Fibroblast of pulmonary artery (primary cell): ENCODE measurements at regions not wholly inside any gene's neighbourhood (a gene's known extent, or its start where the extent isn't known, plus 50 kb on each side); places are given as distances from the start of the nearest gene placed in this dataset.
A peak's percentile ranks its signal among the peaks of the same experiment; 100 is the strongest.

ENCODE experiments used
- DNase-seq: peaks from one replicate; pipeline ENCODE4 v3.0.0-alpha.2; 2010; ENCODE audit warnings: low read depth
- H3K4me3 ChIP-seq: replicated peaks from 2 replicates; pipeline ENCODE4 v1.5.1; 2011; ENCODE audit warnings: low read depth, mild to moderate bottlenecking, control low read depth, low read length, moderate library complexity
- CTCF ChIP-seq: IDR thresholded peaks from 2 replicates; pipeline ENCODE4 v1.5.1; 2011; ENCODE audit warnings: mild to moderate bottlenecking, control low read depth, low read length, inconsistent platforms; ENCODE audit errors: missing control alignments

GRCh38 chr4:126344472-126344871, 1029.7 kb downstream of the FAT4 start:
- no peak overlapping the region for H3K4me3 ChIP-seq
- no peak for DNase-seq
- no peak for TF ChIP-seq CTCF

GRCh38 chr4:126346654-126347053, 1031.9 kb downstream of the FAT4 start:
- DNase-seq: no peak
- no peak for TF ChIP-seq CTCF
- no peak overlapping the region for H3K4me3 ChIP-seq

- no peak for TF ChIP-seq CTCF
- peak; percentile 38 for DNase-seq
- H3K4me3 ChIP-seq: no peak overlapping the region
These were observed 1040.0 kb downstream of the FAT4 start for GRCh38 chr4:126354784-126355183.

DNA sequence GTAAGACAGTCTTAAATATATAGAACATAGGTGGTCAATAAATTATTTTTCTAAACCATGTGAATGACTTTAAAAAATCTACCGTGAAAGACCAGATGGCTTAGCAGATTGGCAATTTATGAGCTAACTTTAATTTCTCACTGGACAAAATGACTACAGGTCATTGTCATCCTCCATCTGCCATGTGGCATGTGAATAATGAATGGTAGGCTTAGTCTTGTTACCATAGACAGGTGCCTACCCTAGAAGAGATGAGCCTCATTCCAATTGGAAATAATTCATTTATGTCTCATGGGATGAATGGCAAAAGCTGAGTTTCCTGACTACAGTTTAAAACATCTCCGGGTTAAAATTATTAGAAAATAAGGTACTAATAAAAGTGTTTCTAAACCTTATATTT, 1043.3 kb downstream of the FAT4 start:
- DNase-seq: no peak
- no peak for TF ChIP-seq CTCF
- H3K4me3 ChIP-seq: no peak overlapping the region

DNA sequence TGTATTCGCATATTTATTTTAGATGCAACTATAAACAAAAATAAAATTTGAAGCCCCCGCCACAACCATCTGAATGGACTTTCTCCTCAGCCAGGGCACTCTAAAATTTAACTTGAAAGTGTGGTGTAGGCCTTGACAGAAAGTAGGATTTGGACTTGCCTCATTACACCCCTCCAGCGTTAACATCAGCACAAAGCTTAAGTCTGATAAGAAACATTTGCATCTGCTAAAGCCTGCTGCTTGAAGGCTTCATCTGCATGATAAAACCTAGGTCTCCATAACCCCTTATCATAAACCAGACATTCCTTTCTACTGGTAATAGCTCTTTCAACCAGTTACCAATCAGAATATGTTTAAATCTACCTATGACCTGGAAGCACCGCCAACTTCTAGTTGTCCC, 1046.5 kb downstream of the FAT4 start:
- H3K4me3 ChIP-seq: no peak overlapping the region
- no peak for TF ChIP-seq CTCF
- no peak for DNase-seq

DNA sequence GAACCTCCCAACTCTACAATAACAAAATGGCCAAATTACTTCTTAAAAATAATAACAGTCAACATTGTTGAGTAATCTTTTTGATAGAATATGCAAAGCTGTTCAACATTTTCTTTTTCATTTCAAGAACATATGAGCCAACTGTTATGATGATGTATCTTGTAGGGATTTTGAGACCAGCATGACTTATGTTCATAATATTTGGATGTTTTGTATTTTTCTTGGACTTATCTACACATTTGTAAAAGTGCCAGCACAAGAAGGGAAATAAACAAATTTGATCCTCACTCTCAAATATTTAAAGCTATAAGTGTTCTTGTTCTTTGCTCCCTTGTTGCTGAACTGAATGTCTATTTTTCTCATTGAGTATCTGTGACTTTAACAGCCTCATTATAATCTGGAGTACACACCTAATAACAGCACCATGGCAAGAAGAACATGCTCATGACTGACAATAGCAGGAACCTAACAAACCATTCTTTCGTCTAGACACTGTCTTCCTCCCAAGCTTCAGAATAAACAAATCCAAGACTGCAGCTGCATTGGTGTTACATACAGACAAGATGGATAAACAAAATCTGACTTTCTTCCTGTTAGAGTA, 1049.7 kb downstream of the FAT4 start:
- peak; percentile 64 for DNase-seq
- no peak for TF ChIP-seq CTCF
- no peak overlapping the region for H3K4me3 ChIP-seq

- no peak overlapping the region for H3K4me3 ChIP-seq
- DNase-seq: no peak
- no peak for TF ChIP-seq CTCF
These were observed 1054.3 kb downstream of the FAT4 start for GRCh38 chr4:126369076-126369475.
